ENCODE measurements at regions not wholly inside any gene's neighbourhood (a gene's known extent, or its start where the extent isn't known, plus 50 kb on each side); places are given as distances from the start of the nearest gene placed in this dataset.

GRCh38 chr13:73929287-73929932 lies 204.8 kb downstream of the KLF12 start:
- no peak for DNase-seq

- DNase-seq, result no peak
Observed at GRCh38 chr13:73924607-73925006, 209.6 kb downstream of the KLF12 start.

GRCh38 chr13:73922493-73923393 lies 211.5 kb downstream of the KLF12 start:
- no peak for DNase-seq

- no peak for DNase-seq
Observed at GRCh38 chr13:73918691-73919090, 215.5 kb downstream of the KLF12 start.

- DNase-seq, result no peak
Observed at GRCh38 chr13:73913751-73914518, 220.3 kb downstream of the KLF12 start.

GRCh38 chr13:73913079-73913740 lies 221.0 kb downstream of the KLF12 start:
- DNase-seq, result no peak

- no peak for DNase-seq
Observed at GRCh38 chr13:73911361-73911760, 222.8 kb downstream of the KLF12 start.

- DNase-seq, result no peak
Observed at GRCh38 chr13:73910733-73911132, 223.5 kb downstream of the KLF12 start.

GRCh38 chr13:73908809-73909208 lies 225.4 kb downstream of the KLF12 start:
- no peak for DNase-seq

GRCh38 chr13:73904625-73905024 lies 229.6 kb downstream of the KLF12 start:
- no peak for DNase-seq

- no peak for DNase-seq
Observed at GRCh38 chr13:73903561-73903960, 230.6 kb downstream of the KLF12 start.

- no peak for DNase-seq
Observed at GRCh38 chr13:73902847-73903246, 231.4 kb downstream of the KLF12 start.

- no peak for DNase-seq
Observed at GRCh38 chr13:73902296-73902695, 231.9 kb downstream of the KLF12 start.

- no peak for DNase-seq
Observed at GRCh38 chr13:73901324-73902068, 232.7 kb downstream of the KLF12 start.

- DNase-seq, result no peak
Observed at GRCh38 chr13:73900591-73900990, 233.6 kb downstream of the KLF12 start.

- no peak for DNase-seq
Observed at GRCh38 chr13:73898899-73899298, 235.3 kb downstream of the KLF12 start.

- no peak for DNase-seq
Observed at GRCh38 chr13:73898276-73898675, 235.9 kb downstream of the KLF12 start.

- DNase-seq, result no peak
Observed at GRCh38 chr13:73894995-73895571, 239.1 kb downstream of the KLF12 start.

GRCh38 chr13:73893833-73894232 lies 240.4 kb downstream of the KLF12 start:
- DNase-seq, result no peak

GRCh38 chr13:73891805-73892204 lies 242.4 kb downstream of the KLF12 start:
- DNase-seq, result no peak

- no peak for DNase-seq
Observed at GRCh38 chr13:73883162-73883561, 251.0 kb downstream of the KLF12 start.

- no peak for DNase-seq
Observed at GRCh38 chr13:73880365-73880764, 253.8 kb downstream of the KLF12 start.
